Right lobe of liver (tissue), 4 donors: ENCODE measurements at regions not wholly inside any gene's neighbourhood (a gene's known extent, or its start where the extent isn't known, plus 50 kb on each side); places are given as distances from the start of the nearest gene placed in this dataset.

Experiments used
- CTCF ChIP-seq, 4 donors: fragments of 200-600 bp in 3 of 4; fragments of 450-650 bp in 1 of 4; IDR thresholded peaks; one replicate each; pipeline versions ENCODE4 v1.5.1 to v1.8.0; 2016 to 2022; ENCODE audit warnings: antibody characterized with exemption in 4 of 4, mild to moderate bottlenecking in 2 of 4
- POLR2A ChIP-seq: fragments of 450-650 bp; IDR thresholded peaks from one replicate; pipeline ENCODE4 v1.6.1; 2017; ENCODE audit warnings: antibody characterized with exemption, mild to moderate bottlenecking
- donor health status: DM: no; HTN: no; CAD: no.
- donor health status: DM: no; HTN: no; CAD: no.
- donor health status: DM: no; HTN: yes; CAD: no.

GRCh38 chr5:13640270-13640669, 304.2 kb downstream of the DNAH5 start:
- TF ChIP-seq CTCF (IDR thresholded peaks at IDR 0.05) (no peak), POLR2A (no peak)
